SK-N-SH treated with all-trans-retinoic acid at 6 μM for 48 hours (cell line): ENCODE measurements at regions not wholly inside any gene's neighbourhood (a gene's known extent, or its start where the extent isn't known, plus 50 kb on each side); places are given as distances from the start of the nearest gene placed in this dataset.
A peak's percentile ranks its signal among the peaks of the same experiment; 100 is the strongest.
"Not testable (repeated sequence)": the region's sequence is repeated elsewhere in the genome, so short reads cannot be mapped to it uniquely, and the experiment has no call there.

Experiments
- ATAC-seq: fragments of 200-7000 bp; cut with Tn5 transposase; 3 replicates; pipeline ENCODE4 v1.9.1; 2020; ENCODE audit warnings: mild to moderate bottlenecking, moderate library complexity
- ARNTL ChIP-seq: fragments of 450-650 bp; formaldehyde crosslinking; IDR thresholded peaks from 2 replicates; pipeline ENCODE4 v1.5.0; 2020; ENCODE audit warnings: low read depth, mild to moderate bottlenecking, moderate library complexity, borderline replicate concordance
- BACH2 ChIP-seq: fragments of 250-450 bp; sonication (Bioruptor Pico); IDR thresholded peaks from 2 replicates; pipeline ENCODE4 v1.9.0; 2021; ENCODE audit warnings: mild to moderate bottlenecking, borderline replicate concordance
- CREB5 ChIP-seq: fragments of 250-450 bp; sonication (Bioruptor Pico); IDR thresholded peaks from 2 replicates; pipeline ENCODE4 v1.5.1; 2020; ENCODE audit warnings: low read depth, mild to moderate bottlenecking, moderate library complexity
- CSDC2 ChIP-seq: fragments of 250-450 bp; sonication (Bioruptor Pico); IDR thresholded peaks from 2 replicates; pipeline ENCODE4 v1.5.0; 2020; ENCODE audit warnings: mild to moderate bottlenecking, moderate library complexity
- ESRRG ChIP-seq: fragments of 250-450 bp; sonication (Bioruptor Pico); IDR thresholded peaks from 2 replicates; pipeline ENCODE4 v1.6.1; 2021; ENCODE audit warnings: mild to moderate bottlenecking
- ISL1 ChIP-seq: fragments of 250-450 bp; sonication (Bioruptor Pico); IDR thresholded peaks from 2 replicates; pipeline ENCODE4 v2.1.2; 2022; ENCODE audit warnings: mild to moderate bottlenecking, moderate library complexity
- OSR1 ChIP-seq: fragments of 250-450 bp; sonication (Bioruptor Pico); IDR thresholded peaks from 2 replicates; pipeline ENCODE4 v1.8.0; 2022; ENCODE audit warnings: moderate library complexity, mild to moderate bottlenecking, inconsistent platforms
- PATZ1 ChIP-seq: fragments of 250-450 bp; sonication (Bioruptor Pico); IDR thresholded peaks from 2 replicates; pipeline ENCODE4 v1.8.0; 2020; ENCODE audit warnings: mild to moderate bottlenecking, moderate library complexity, borderline replicate concordance
- PPARA ChIP-seq: fragments of 250-450 bp; sonication (Bioruptor Pico); IDR thresholded peaks from 2 replicates; pipeline ENCODE4 v1.5.0; 2020; ENCODE audit warnings: mild to moderate bottlenecking, borderline replicate concordance
- RARB ChIP-seq: fragments of 250-450 bp; sonication (Bioruptor Pico); IDR thresholded peaks from 2 replicates; pipeline ENCODE4 v1.8.0; 2021; ENCODE audit warnings: mild to moderate bottlenecking, moderate library complexity
- SNAI2 ChIP-seq: fragments of 250-450 bp; sonication (Bioruptor Pico); IDR thresholded peaks from 2 replicates; pipeline ENCODE4 v1.5.0; 2020; ENCODE audit warnings: mild to moderate bottlenecking, moderate library complexity
- TCF4 ChIP-seq: fragments of 250-450 bp; sonication (Bioruptor Pico); IDR thresholded peaks from 2 replicates; pipeline ENCODE4 v1.8.0; 2021; ENCODE audit warnings: mild to moderate bottlenecking, moderate library complexity, borderline replicate concordance
- TOX ChIP-seq: fragments of 250-450 bp; sonication (Bioruptor Pico); IDR thresholded peaks from 2 replicates; pipeline ENCODE4 v1.8.0; 2021; ENCODE audit warnings: mild to moderate bottlenecking, moderate library complexity, borderline replicate concordance
- TSHZ2 ChIP-seq: fragments of 250-450 bp; sonication (Bioruptor Pico); IDR thresholded peaks from 2 replicates; pipeline ENCODE4 v1.5.0; 2020; ENCODE audit warnings: mild to moderate bottlenecking, moderate library complexity
- ZC3H10 ChIP-seq: fragments of 250-450 bp; sonication (Bioruptor Pico); IDR thresholded peaks from 2 replicates; pipeline ENCODE4 v1.5.1; 2021; ENCODE audit warnings: mild to moderate bottlenecking, moderate library complexity
- ZFP3 ChIP-seq: fragments of 250-450 bp; sonication (Bioruptor Pico); IDR thresholded peaks from 2 replicates; pipeline ENCODE4 v1.5.0; 2020; ENCODE audit warnings: mild to moderate bottlenecking, moderate library complexity
- ZFP30 ChIP-seq: fragments of 450-650 bp; formaldehyde crosslinking; IDR thresholded peaks from 2 replicates; pipeline ENCODE4 v1.5.0; 2022; ENCODE audit warnings: mild to moderate bottlenecking, moderate library complexity
- ZNF565 ChIP-seq: fragments of 450-650 bp; formaldehyde crosslinking; conservative IDR thresholded peaks from 2 replicates; pipeline ENCODE4 v1.5.0; 2020; ENCODE audit warnings: low read depth, mild to moderate bottlenecking, moderate library complexity
- ZNF70 ChIP-seq: fragments of 450-650 bp; formaldehyde crosslinking; IDR thresholded peaks from 2 replicates; pipeline ENCODE4 v1.5.0; 2020; ENCODE audit warnings: mild to moderate bottlenecking, moderate library complexity
- TF ChIP-seq, protein P1 (sequence below): fragments of 250-450 bp; sonication (Bioruptor Pico); IDR thresholded peaks from 2 replicates; pipeline ENCODE4 v1.8.0; 2021; ENCODE audit warnings: low read depth, mild to moderate bottlenecking, moderate library complexity, borderline replicate concordance

DNA sequence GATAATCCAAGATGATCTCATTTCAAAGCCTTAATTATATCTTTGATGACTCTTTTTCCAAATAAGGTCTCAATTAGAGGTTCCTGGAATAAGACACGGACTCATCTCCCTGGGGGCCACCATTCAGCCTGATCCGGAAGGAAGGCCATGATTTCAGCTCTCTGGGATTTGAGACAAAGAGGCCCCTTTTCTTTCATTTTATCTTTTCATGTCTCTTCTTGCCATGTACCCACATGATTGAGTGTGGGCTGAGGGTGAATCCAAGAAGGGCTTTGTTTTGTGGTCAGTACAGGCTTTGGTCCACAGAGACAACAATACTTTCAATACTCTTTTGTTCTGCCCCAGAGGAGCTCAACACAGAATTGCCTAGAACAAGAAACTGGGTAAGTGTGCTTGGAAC, 261.2 kb downstream of the TRIML1 start (continued):
- TF ChIP-seq PATZ1 (CRISPR knock-in tag), result no peak
- TF ChIP-seq ZNF565 (CRISPR knock-in tag), result no peak
- TF ChIP-seq ZNF70, result no peak
- no peak for TF ChIP-seq TOX (CRISPR knock-in tag)

DNA sequence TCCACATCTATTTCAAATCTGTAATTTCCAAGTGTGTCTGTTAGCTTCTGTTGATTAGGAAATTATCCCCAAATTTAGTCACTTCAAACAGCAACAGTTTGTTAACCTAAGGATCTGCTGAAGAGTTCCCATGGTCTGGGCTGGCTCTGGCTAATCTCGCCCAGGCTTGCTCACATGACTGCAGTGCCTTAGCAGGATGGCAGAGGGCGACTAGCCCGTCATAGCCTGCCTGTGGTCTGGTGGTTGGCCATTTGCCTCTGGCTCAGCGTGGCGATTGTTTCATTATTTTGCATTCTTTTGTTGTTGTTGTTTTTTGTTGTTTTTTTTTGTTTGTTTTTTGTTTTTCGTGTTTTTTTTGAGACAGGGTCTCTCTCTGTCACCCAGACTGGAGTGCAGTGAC, 264.0 kb downstream of the TRIML1 start:
- ATAC-seq, result peak; percentile 79
- TF ChIP-seq CREB5 (CRISPR knock-in tag) (no peak), ZNF70 (no peak), ISL1 (CRISPR knock-in tag) (no peak), PATZ1 (CRISPR knock-in tag) (no peak), OSR1 (no peak), SNAI2 (CRISPR knock-in tag) (no peak), TSHZ2 (no peak)

- ATAC-seq, result not testable (repeated sequence)
Observed at GRCh38 chr4:188405071-188405835, 266.0 kb downstream of the TRIML1 start.

DNA sequence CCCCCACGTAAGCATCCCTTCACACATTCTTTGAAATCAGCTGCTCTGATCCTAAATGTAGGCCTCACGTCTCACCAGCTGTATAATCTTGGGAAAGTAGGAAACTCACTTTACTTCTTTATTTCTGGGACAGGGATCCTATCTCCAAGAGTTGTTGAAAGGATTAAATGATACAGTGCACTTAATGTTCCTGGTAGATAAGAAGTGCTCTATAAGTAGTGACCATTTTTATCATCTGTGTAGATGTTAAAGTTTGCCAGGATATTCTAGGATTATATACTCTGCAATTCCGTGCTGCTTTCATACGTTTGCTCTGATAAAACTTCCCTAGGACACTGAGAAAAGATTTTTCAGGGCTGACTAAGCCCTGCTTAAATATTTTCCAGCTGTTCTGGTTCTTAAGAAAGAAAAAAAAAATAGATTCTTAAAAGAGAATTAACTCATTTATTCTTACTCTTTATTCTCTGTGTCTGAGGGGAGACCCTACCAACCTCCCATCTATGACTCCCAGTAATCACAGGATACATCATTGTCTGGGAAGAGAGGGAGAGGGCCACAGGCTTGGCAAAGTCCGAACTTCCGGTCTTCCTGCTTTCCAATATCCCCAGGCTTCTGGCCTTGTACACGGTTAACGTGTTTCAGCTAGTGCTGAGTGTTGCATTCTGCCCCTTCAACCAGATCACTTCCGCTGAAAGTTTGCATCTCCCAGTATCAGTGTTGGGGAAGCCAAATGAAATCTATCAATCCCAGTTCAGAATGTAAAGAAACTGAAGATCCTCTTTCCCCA, 269.2 kb downstream of the TRIML1 start:
- TF ChIP-seq PPARA (CRISPR knock-in tag) (no peak), CREB5 (CRISPR knock-in tag) (no peak), BACH2 (no peak), TCF4 (CRISPR knock-in tag) (no peak), ZC3H10 (CRISPR knock-in tag) (no peak), PATZ1 (CRISPR knock-in tag) (no peak), TOX (CRISPR knock-in tag) (no peak), ZFP30 (CRISPR knock-in tag) (no peak), OSR1 (no peak), SNAI2 (CRISPR knock-in tag) (no peak), ARNTL (CRISPR knock-in tag) (no peak), ZFP3 (CRISPR knock-in tag) (no peak), ISL1 (CRISPR knock-in tag) (no peak), ZNF70 (no peak), ESRRG (CRISPR knock-in tag) (no peak), RARB (CRISPR knock-in tag) (no peak), CSDC2 (CRISPR knock-in tag) (no peak), ZNF565 (CRISPR knock-in tag) (no peak)
- TF ChIP-seq, protein P1, sequence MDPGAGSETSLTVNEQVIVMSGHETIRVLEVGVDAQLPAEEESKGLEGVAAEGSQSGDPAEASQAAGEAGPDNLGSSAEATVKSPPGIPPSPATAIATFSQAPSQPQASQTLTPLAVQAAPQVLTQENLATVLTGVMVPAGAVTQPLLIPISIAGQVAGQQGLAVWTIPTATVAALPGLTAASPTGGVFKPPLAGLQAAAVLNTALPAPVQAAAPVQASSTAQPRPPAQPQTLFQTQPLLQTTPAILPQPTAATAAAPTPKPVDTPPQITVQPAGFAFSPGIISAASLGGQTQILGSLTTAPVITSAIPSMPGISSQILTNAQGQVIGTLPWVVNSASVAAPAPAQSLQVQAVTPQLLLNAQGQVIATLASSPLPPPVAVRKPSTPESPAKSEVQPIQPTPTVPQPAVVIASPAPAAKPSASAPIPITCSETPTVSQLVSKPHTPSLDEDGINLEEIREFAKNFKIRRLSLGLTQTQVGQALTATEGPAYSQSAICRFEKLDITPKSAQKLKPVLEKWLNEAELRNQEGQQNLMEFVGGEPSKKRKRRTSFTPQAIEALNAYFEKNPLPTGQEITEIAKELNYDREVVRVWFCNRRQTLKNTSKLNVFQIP (CRISPR knock-in tag), result no peak
- ATAC-seq, result peak; percentile 66
